ENCODE measurements at regions not wholly inside any gene's neighbourhood (a gene's known extent, or its start where the extent isn't known, plus 50 kb on each side); places are given as distances from the start of the nearest gene placed in this dataset.

DNA sequence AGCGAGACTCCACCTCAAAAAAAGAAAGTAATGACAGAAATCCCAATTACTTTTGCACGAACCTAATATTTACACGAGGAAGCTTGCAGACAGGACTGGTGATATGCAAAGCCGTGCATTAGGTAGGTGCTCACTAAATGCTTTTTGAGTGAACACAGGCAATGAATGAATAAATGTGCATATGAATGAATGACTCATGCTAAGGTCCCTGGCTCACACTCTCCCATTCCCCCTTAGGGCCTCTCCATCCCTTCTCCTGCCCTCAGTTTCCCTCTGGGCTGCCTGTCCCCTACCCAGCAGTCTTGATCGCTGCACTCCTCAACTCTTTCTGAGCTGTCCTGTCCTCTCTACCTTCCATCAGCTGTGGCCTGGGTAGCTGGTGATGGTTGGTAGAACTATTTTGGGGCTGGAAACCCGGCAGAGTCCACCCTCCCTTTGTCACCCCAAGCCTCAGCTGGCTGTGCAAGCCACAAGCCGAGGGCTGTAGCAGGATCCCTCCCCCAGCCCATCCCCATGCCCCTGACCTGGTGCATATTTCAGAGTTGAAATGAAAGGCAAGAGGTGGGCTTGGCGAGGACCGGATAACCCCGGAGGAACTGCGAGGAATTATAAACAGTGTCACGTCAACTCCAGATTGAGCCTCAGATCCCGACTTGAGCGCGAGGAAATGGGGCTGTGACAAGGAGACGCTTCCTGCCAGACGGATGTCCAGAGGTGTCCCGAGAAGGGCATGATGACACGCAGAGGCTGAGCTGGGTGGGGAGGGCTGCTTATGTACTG, 191.7 kb upstream of the GSC start:
- no peaks in the 10 kb centered on the region for H3K9me3 ChIP-seq (ENCODE audit: control insufficient read depth, insufficient read depth, low read length)
- TF ChIP-seq, protein P1, sequence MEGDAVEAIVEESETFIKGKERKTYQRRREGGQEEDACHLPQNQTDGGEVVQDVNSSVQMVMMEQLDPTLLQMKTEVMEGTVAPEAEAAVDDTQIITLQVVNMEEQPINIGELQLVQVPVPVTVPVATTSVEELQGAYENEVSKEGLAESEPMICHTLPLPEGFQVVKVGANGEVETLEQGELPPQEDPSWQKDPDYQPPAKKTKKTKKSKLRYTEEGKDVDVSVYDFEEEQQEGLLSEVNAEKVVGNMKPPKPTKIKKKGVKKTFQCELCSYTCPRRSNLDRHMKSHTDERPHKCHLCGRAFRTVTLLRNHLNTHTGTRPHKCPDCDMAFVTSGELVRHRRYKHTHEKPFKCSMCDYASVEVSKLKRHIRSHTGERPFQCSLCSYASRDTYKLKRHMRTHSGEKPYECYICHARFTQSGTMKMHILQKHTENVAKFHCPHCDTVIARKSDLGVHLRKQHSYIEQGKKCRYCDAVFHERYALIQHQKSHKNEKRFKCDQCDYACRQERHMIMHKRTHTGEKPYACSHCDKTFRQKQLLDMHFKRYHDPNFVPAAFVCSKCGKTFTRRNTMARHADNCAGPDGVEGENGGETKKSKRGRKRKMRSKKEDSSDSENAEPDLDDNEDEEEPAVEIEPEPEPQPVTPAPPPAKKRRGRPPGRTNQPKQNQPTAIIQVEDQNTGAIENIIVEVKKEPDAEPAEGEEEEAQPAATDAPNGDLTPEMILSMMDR (IDR thresholded peaks at IDR 0.05; ENCODE audit: low read depth, low read length, poor library complexity, severe bottlenecking) = no peak
- no peak for TF ChIP-seq EZH2phosphoT487 (IDR thresholded peaks at IDR 0.05; ENCODE audit: borderline replicate concordance, low read length)
- peaks cover 4% of the 10 kb centered on the region for H3K27me3 ChIP-seq (ENCODE audit: control insufficient read depth, low read length)
- no peaks in the 10 kb centered on the region for H3K36me3 ChIP-seq (ENCODE audit: control insufficient read depth, low read length)
- no peaks in the 10 kb centered on the region for H4K20me1 ChIP-seq (ENCODE audit: control insufficient read depth, insufficient read depth, low read depth, low read length)
- no peaks in the 10 kb centered on the region for H3F3A ChIP-seq (ENCODE audit: control insufficient read depth, insufficient read depth)
- no peaks in the 10 kb centered on the region for H3K4me1 ChIP-seq (ENCODE audit: control insufficient read depth, low read length)
- H3K4me2 ChIP-seq (ENCODE audit: low read length) = no peak overlapping the region
- H3K4me3 ChIP-seq (ENCODE audit: low read length) = no peak overlapping the region
- H3K27ac ChIP-seq (ENCODE audit: low read depth, low read length) = no peak overlapping the region
- H3K79me2 ChIP-seq (ENCODE audit: control insufficient read depth, low read length) = no peaks in the 10 kb centered on the region
- H3K9me2 ChIP-seq (replicated peaks; ENCODE audit: control insufficient read depth, low read length) = no peaks in the 10 kb centered on the region

DNA sequence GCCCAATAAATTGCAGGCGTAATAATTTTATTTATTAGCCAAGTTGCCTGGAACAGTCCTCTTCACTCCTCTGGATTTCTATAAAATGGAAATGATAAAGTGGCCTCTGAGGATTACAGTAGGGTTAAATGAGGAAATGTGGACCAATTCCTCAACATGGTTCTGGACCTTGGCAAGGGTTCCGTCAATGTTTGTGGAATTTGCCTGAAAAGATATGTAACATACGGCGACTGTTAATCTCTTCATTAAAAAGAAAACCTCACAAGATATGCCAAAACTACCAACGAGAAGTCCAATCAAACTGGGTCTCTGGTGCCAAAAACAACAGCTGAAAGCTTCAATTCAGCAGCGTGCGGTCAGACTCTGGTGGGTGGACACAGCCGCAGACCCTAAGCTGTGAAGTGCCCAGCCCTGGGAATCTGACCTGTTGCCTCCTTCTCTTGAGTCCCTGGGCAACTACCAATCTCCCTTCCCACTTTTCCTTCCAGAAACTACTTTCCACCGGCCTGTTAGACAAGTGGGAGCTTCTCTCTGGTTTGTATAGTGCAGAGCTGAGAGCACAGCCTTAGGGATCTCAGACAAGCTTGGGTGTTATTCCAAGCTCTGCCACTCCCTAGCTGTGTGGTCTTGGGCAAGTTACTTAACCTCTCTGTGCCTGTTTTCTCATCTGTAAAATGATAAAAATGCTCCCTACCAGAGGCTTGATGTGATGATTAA, 190.5 kb upstream of the GSC start:
- H3K9me2 ChIP-seq (replicated peaks; ENCODE audit: control insufficient read depth, low read length) = no peaks in the 10 kb centered on the region
- TF ChIP-seq EZH2phosphoT487 (IDR thresholded peaks at IDR 0.05; ENCODE audit: borderline replicate concordance, low read length) = no peak
- TF ChIP-seq, protein P1 (IDR thresholded peaks at IDR 0.05; ENCODE audit: low read depth, low read length, poor library complexity, severe bottlenecking) = no peak
- no peak overlapping the region for H3K4me2 ChIP-seq (ENCODE audit: low read length)
- H3K36me3 ChIP-seq (ENCODE audit: control insufficient read depth, low read length) = no peaks in the 10 kb centered on the region
- no peaks in the 10 kb centered on the region for H3K4me1 ChIP-seq (ENCODE audit: control insufficient read depth, low read length)
- no peaks in the 10 kb centered on the region for H3K79me2 ChIP-seq (ENCODE audit: control insufficient read depth, low read length)
- no peaks in the 10 kb centered on the region for H3K9me3 ChIP-seq (ENCODE audit: control insufficient read depth, insufficient read depth, low read length)
- H4K20me1 ChIP-seq (ENCODE audit: control insufficient read depth, insufficient read depth, low read depth, low read length) = no peaks in the 10 kb centered on the region
- H3F3A ChIP-seq (ENCODE audit: control insufficient read depth, insufficient read depth) = no peaks in the 10 kb centered on the region
- H3K4me3 ChIP-seq (ENCODE audit: low read length) = no peak overlapping the region
- peaks cover 4% of the 10 kb centered on the region for H3K27me3 ChIP-seq (ENCODE audit: control insufficient read depth, low read length)
- no peak overlapping the region for H3K27ac ChIP-seq (ENCODE audit: low read depth, low read length)

DNA sequence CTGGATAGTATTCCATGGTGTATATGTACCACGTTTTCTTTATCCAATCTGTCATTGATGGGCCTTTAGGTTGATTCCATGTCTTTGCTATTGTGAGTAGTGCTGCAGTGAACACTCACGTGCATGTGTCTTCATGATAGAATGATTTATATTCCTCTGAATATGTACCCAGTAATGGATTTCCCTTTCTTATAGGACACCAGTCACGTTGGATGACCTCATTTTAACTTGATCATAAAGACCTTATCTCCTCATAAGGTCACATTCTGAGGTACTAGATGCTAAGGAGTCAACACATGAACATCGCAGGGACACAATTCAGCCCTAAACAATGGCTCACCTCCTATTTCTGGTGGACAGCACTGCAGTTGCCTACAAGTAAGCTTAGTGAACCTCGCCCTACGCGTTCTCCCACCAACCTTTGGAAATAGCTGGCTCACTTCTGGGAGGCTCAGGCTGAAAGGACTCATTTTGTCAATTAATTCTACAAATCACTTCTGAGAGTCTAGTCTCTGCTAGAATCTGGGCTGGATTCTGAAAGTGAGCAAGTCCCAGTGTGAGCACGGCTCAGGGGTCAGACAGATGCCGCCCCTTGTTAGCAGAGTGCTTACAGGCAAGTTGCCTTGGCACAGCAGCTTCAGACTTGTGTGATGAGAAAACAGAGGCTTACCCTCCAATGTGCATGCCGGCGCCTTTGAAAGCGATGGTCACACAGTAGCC, 183.8 kb upstream of the GSC start:
- Histone ChIP-seq H3F3A (ENCODE audit: control insufficient read depth, insufficient read depth) (no peaks in the 10 kb centered on the region), H3K4me3 (ENCODE audit: low read length) (no peak overlapping the region), H3K79me2 (ENCODE audit: control insufficient read depth, low read length) (no peaks in the 10 kb centered on the region), H3K27me3 (ENCODE audit: control insufficient read depth, low read length) (no peaks in the 10 kb centered on the region; the same call in 1 of the 2 replicates), H3K9me3 (ENCODE audit: control insufficient read depth, insufficient read depth, low read length) (no peaks in the 10 kb centered on the region), H3K9me2 (replicated peaks; ENCODE audit: control insufficient read depth, low read length) (no peaks in the 10 kb centered on the region), H4K20me1 (ENCODE audit: control insufficient read depth, insufficient read depth, low read depth, low read length) (no peaks in the 10 kb centered on the region), H3K4me2 (ENCODE audit: low read length) (no peak overlapping the region), H3K27ac (ENCODE audit: low read depth, low read length) (no peak overlapping the region), H3K4me1 (ENCODE audit: control insufficient read depth, low read length) (no peaks in the 10 kb centered on the region), H3K36me3 (ENCODE audit: control insufficient read depth, low read length) (no peaks in the 10 kb centered on the region)
- TF ChIP-seq, protein P1 (IDR thresholded peaks at IDR 0.05; ENCODE audit: low read depth, low read length, poor library complexity, severe bottlenecking) = no peak
- TF ChIP-seq EZH2phosphoT487 (IDR thresholded peaks at IDR 0.05; ENCODE audit: borderline replicate concordance, low read length) = no peak

All from DOHH2 (cell line).